GM12878 (cell line): ENCODE measurements at regions not wholly inside any gene's neighbourhood (a gene's known extent, or its start where the extent isn't known, plus 50 kb on each side); places are given as distances from the start of the nearest gene placed in this dataset.

Experiments
- CBFB ChIP-seq: IDR thresholded peaks from 2 replicates; pipeline ENCODE4 v1.6.1; 2016; ENCODE audit warnings: antibody characterized with exemption, low read depth
- FOS ChIP-seq: IDR thresholded peaks from 3 replicates; pipeline ENCODE4 v1.6.1; 2011; ENCODE audit warnings: borderline replicate concordance; ENCODE audit not compliant: insufficient read length; ENCODE audit errors: extremely low read depth
- GABPA ChIP-seq: IDR thresholded peaks from 2 replicates; pipeline ENCODE4 v1.6.1; 2014; ENCODE audit warnings: antibody characterized with exemption, low read depth, mild to moderate bottlenecking, inconsistent platforms
- IRF5 ChIP-seq: fragments of 450-650 bp; IDR thresholded peaks from 2 replicates; pipeline ENCODE4 v1.6.1; 2017; ENCODE audit warnings: borderline replicate concordance
- JUND ChIP-seq: IDR thresholded peaks from 2 replicates; pipeline ENCODE4 v1.6.1; 2012; ENCODE audit warnings: low read depth, mild to moderate bottlenecking, low read length, improper control_type of control experiment, moderate library complexity
- KDM1A ChIP-seq: fragments of 200-600 bp; sonication (generic); IDR thresholded peaks from 2 replicates; pipeline ENCODE4 v1.6.1; 2016; ENCODE audit warnings: borderline replicate concordance
- NFIC ChIP-seq: IDR thresholded peaks from 2 replicates; pipeline ENCODE4 v1.6.1; 2012; ENCODE audit warnings: low read depth, mild to moderate bottlenecking, inconsistent platforms, low read length, moderate library complexity
- PRDM15 ChIP-seq: fragments of 450-650 bp; formaldehyde crosslinking; IDR thresholded peaks from 2 replicates; pipeline ENCODE4 v1.4.0; 2020; ENCODE audit warnings: mild to moderate bottlenecking, moderate library complexity
- SIN3A ChIP-seq: IDR thresholded peaks from 2 replicates; pipeline ENCODE4 v1.6.1; 2012; ENCODE audit warnings: low read depth, low read length, improper control_type of control experiment
- STAT3 ChIP-seq: IDR thresholded peaks from 2 replicates; pipeline ENCODE4 v1.6.1; 2011; ENCODE audit warnings: low read depth, low read length, improper control_type of control experiment
- ZNF217 ChIP-seq: fragments of 450-650 bp; IDR thresholded peaks from 2 replicates; pipeline ENCODE4 v1.6.1; 2017; ENCODE audit warnings: antibody characterized with exemption, mild to moderate bottlenecking
- ZNF384 ChIP-seq: IDR thresholded peaks from 2 replicates; pipeline ENCODE4 v1.6.1; 2012; ENCODE audit warnings: low read depth, mild to moderate bottlenecking, low read length, improper control_type of control experiment, borderline replicate concordance
- TF ChIP-seq, protein P1 (sequence below): fragments of 450-650 bp; IDR thresholded peaks from 2 replicates; pipeline ENCODE4 v1.6.1; 2014; ENCODE audit warnings: mild to moderate bottlenecking

DNA sequence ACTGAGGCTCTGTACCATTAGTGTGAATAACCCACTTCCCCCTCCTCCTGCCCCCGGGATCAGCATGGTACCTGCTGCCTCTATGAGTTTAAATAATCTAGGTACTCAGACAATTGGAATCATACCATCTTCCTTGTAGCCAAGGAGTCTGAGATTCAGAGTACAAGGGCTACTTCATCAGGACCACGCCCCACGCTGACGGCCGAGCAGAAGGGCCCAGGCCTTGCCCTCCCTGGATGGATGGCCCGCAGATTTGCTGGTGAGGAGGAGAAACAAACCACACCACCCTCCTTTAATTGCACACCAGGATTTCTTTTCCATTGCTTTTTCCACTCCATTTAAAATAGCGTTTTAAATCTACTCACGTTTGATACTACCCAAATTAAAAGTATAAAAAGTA lies 649.9 kb upstream of the ADARB2 start (continued):
- TF ChIP-seq PRDM15 (CRISPR knock-in tag) (no peak), IRF5 (no peak), ZNF217 (no peak), GABPA (no peak), SIN3A (no peak), ZNF384 (no peak), FOS (no peak), KDM1A (no peak), CBFB (no peak), JUND (no peak), STAT3 (no peak), NFIC (no peak)
- TF ChIP-seq, protein P1, sequence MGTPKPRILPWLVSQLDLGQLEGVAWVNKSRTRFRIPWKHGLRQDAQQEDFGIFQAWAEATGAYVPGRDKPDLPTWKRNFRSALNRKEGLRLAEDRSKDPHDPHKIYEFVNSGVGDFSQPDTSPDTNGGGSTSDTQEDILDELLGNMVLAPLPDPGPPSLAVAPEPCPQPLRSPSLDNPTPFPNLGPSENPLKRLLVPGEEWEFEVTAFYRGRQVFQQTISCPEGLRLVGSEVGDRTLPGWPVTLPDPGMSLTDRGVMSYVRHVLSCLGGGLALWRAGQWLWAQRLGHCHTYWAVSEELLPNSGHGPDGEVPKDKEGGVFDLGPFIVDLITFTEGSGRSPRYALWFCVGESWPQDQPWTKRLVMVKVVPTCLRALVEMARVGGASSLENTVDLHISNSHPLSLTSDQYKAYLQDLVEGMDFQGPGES, result no peak
